ENCODE measurements at regions not wholly inside any gene's neighbourhood (a gene's known extent, or its start where the extent isn't known, plus 50 kb on each side); places are given as distances from the start of the nearest gene placed in this dataset.
A peak's percentile ranks its signal among the peaks of the same experiment; 100 is the strongest.

DNA sequence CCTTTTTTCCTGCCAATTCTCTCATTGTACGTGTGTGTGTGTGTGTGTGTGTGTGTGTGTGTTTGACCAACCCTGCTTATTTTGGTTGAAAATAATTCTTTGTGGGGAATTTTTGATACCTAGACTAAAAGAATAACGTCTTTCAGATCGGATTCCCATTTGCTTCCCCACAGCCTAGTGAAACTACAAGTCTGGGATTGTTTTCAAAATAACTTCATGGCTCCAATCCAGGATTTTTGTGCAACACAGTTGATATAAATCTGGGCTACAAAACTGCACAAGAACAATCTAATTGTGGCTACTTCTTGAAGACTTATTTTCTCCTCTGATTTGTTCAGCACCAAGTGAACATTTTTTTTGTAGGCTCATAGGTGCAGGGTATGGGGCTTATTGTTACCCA is 332.8 kb upstream of the MIR17HG start:
- Histone ChIP-seq H3K4me1 (ENCODE audit: insufficient read depth, low read length) (no peaks in the 10 kb centered on the region), H2AFZ (ENCODE audit: low read length) (no peak overlapping the region), H4K20me1 (ENCODE audit: insufficient read depth, low read length) (no peaks in the 10 kb centered on the region), H3K4me3 (ENCODE audit: insufficient read depth, low read length) (no peak overlapping the region), H3K79me2 (ENCODE audit: insufficient read depth, low read length) (no peaks in the 10 kb centered on the region), H3K4me2 (ENCODE audit: insufficient read depth, low read length) (no peak overlapping the region), H3K27ac (ENCODE audit: low read depth, low read length) (no peak overlapping the region), H3K27me3 (ENCODE audit: insufficient read depth, low read length) (no peaks in the 10 kb centered on the region), H3K9me3 (ENCODE audit: low read depth, low read length) (no peaks in the 10 kb centered on the region), H3K36me3 (ENCODE audit: insufficient read depth, low read length) (no peaks in the 10 kb centered on the region)
- no peak for TF ChIP-seq CTCF (IDR thresholded peaks at IDR 0.05; ENCODE audit: extremely low read depth, low read depth, low read length)
- DNase-seq (ENCODE audit: insufficient read length, low spot score, missing footprints), result no peak

GRCh38 chr13:91017031-91017668 is 330.3 kb upstream of the MIR17HG start:
- Histone ChIP-seq H3K4me2 (ENCODE audit: insufficient read depth, low read length) (no peak overlapping the region), H3K4me1 (ENCODE audit: insufficient read depth, low read length) (no peaks in the 10 kb centered on the region), H3K4me3 (ENCODE audit: insufficient read depth, low read length) (no peak overlapping the region), H3K9me3 (ENCODE audit: low read depth, low read length) (no peaks in the 10 kb centered on the region), H3K79me2 (ENCODE audit: insufficient read depth, low read length) (no peaks in the 10 kb centered on the region), H4K20me1 (ENCODE audit: insufficient read depth, low read length) (no peaks in the 10 kb centered on the region), H3K27me3 (ENCODE audit: insufficient read depth, low read length) (no peaks in the 10 kb centered on the region), H2AFZ (ENCODE audit: low read length) (no peak overlapping the region), H3K27ac (ENCODE audit: low read depth, low read length) (no peak overlapping the region), H3K36me3 (ENCODE audit: insufficient read depth, low read length) (no peaks in the 10 kb centered on the region)
- peak; percentile 86 for DNase-seq (ENCODE audit: insufficient read length, low spot score, missing footprints)
- TF ChIP-seq CTCF (IDR thresholded peaks at IDR 0.05; ENCODE audit: extremely low read depth, low read depth, low read length), result peak; percentile 60

DNA sequence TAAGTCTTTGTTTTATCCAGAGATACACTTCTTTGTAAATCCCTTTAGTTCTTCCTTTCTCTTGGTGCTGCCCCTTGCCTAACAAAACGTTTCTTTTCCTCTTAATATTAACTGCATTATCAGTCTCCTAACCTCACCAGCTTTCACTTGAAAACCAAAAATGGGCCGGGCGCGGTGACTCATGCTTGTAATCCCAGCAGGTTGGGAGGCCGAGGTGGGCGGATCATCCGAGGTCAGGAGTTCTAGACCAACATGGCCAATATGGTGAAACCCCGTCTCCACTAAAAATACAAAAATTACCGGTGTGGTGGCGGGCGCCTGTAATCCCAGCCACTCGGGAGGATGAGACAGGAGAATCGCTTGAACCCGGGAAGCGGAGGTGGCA is 329.8 kb upstream of the MIR17HG start:
- TF ChIP-seq CTCF (IDR thresholded peaks at IDR 0.05; ENCODE audit: extremely low read depth, low read depth, low read length), result no peak
- Histone ChIP-seq H3K27ac (ENCODE audit: low read depth, low read length) (no peak overlapping the region), H3K4me3 (ENCODE audit: insufficient read depth, low read length) (no peak overlapping the region), H3K9me3 (ENCODE audit: low read depth, low read length) (no peaks in the 10 kb centered on the region), H3K4me2 (ENCODE audit: insufficient read depth, low read length) (no peak overlapping the region), H3K4me1 (ENCODE audit: insufficient read depth, low read length) (no peaks in the 10 kb centered on the region), H3K36me3 (ENCODE audit: insufficient read depth, low read length) (no peaks in the 10 kb centered on the region), H3K79me2 (ENCODE audit: insufficient read depth, low read length) (no peaks in the 10 kb centered on the region), H4K20me1 (ENCODE audit: insufficient read depth, low read length) (no peaks in the 10 kb centered on the region), H2AFZ (ENCODE audit: low read length) (no peak overlapping the region), H3K27me3 (ENCODE audit: insufficient read depth, low read length) (no peaks in the 10 kb centered on the region)
- DNase-seq (ENCODE audit: insufficient read length, low spot score, missing footprints), result no peak

GRCh38 chr13:91020461-91021034 is 326.9 kb upstream of the MIR17HG start:
- Histone ChIP-seq H3K9me3 (ENCODE audit: low read depth, low read length) (no peaks in the 10 kb centered on the region), H2AFZ (ENCODE audit: low read length) (no peak overlapping the region), H3K27me3 (ENCODE audit: insufficient read depth, low read length) (no peaks in the 10 kb centered on the region), H3K79me2 (ENCODE audit: insufficient read depth, low read length) (no peaks in the 10 kb centered on the region), H3K27ac (ENCODE audit: low read depth, low read length) (no peak overlapping the region), H3K4me2 (ENCODE audit: insufficient read depth, low read length) (no peak overlapping the region), H4K20me1 (ENCODE audit: insufficient read depth, low read length) (no peaks in the 10 kb centered on the region), H3K36me3 (ENCODE audit: insufficient read depth, low read length) (no peaks in the 10 kb centered on the region), H3K4me1 (ENCODE audit: insufficient read depth, low read length) (no peaks in the 10 kb centered on the region), H3K4me3 (ENCODE audit: insufficient read depth, low read length) (no peak overlapping the region)
- TF ChIP-seq CTCF (IDR thresholded peaks at IDR 0.05; ENCODE audit: extremely low read depth, low read depth, low read length), result no peak
- DNase-seq (ENCODE audit: insufficient read length, low spot score, missing footprints), result no peak

All from osteoblast (primary cell).